ENCODE measurements at regions not wholly inside any gene's neighbourhood (a gene's known extent, or its start where the extent isn't known, plus 50 kb on each side); places are given as distances from the start of the nearest gene placed in this dataset.

- TF ChIP-seq CTCF (IDR thresholded peaks at IDR 0.05) = no peak
- no peak for TF ChIP-seq EZH2 (IDR thresholded peaks at IDR 0.05)
Measured at GRCh38 chr2:57602733-57603132, 443.9 kb upstream of the VRK2 start.
